Fibroblast of lung (primary cell): ENCODE measurements at regions not wholly inside any gene's neighbourhood (a gene's known extent, or its start where the extent isn't known, plus 50 kb on each side); places are given as distances from the start of the nearest gene placed in this dataset.
"Not testable (repeated sequence)": the region's sequence is repeated elsewhere in the genome, so short reads cannot be mapped to it uniquely, and the experiment has no call there.

Source experiments
- EZH2 ChIP-seq: IDR thresholded peaks from 2 replicates; pipeline ENCODE4 v1.5.1; 2012; ENCODE audit warnings: low read length, control low read depth, mild to moderate bottlenecking; ENCODE audit errors: missing control alignments
- TF ChIP-seq, protein P1 (sequence below), 2 donors: IDR thresholded peaks in 1 of 2; conservative IDR thresholded peaks in 1 of 2; 1 replicate in 1 of 2; 2 replicates in 1 of 2; pipeline ENCODE4 v1.5.1; 2011 to 2012; ENCODE audit warnings: low read length in 2 of 2, control low read depth in 1 of 2, inconsistent platforms in 1 of 2, low read depth in 1 of 2, mild to moderate bottlenecking in 1 of 2

DNA sequence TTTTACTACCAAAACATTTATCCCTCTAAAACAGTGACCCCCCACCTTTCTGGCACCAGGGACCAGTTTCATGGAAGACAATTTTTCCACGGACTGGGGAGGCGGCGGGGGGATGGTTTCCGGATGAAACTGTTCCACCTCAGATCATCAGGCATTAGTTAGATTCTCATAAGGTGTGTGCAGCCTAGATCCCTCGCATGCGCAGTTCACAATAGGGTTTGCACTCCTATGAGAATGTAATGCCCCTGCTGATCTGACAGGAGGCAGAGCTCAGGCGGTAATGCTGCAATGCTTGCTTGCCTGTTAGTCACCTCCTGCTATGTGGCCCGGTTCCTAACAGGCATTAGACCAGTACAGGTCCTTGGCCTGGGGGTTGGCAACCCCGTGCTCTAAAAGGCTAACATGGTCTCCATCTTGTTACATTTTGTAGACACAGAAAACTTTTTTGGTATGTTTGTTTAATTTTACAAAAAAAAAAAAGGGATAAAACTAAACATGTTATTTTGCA is 133.1 kb downstream of the DHRS2 start:
- TF ChIP-seq, protein P1, sequence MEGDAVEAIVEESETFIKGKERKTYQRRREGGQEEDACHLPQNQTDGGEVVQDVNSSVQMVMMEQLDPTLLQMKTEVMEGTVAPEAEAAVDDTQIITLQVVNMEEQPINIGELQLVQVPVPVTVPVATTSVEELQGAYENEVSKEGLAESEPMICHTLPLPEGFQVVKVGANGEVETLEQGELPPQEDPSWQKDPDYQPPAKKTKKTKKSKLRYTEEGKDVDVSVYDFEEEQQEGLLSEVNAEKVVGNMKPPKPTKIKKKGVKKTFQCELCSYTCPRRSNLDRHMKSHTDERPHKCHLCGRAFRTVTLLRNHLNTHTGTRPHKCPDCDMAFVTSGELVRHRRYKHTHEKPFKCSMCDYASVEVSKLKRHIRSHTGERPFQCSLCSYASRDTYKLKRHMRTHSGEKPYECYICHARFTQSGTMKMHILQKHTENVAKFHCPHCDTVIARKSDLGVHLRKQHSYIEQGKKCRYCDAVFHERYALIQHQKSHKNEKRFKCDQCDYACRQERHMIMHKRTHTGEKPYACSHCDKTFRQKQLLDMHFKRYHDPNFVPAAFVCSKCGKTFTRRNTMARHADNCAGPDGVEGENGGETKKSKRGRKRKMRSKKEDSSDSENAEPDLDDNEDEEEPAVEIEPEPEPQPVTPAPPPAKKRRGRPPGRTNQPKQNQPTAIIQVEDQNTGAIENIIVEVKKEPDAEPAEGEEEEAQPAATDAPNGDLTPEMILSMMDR (conservative IDR thresholded peaks at IDR 0.05 in 1 of 2, IDR thresholded peaks at IDR 0.05 in 1 of 2; ENCODE audit: low read depth in 1 of 2, low read length in 2 of 2), result not testable (repeated sequence)
- TF ChIP-seq EZH2, result not testable (repeated sequence)
